A549 (cell line): ENCODE measurements at regions not wholly inside any gene's neighbourhood (a gene's known extent, or its start where the extent isn't known, plus 50 kb on each side); places are given as distances from the start of the nearest gene placed in this dataset.

Experiments
- ATAC-seq, 2 experiments: fragments of 200-7000 bp in 1 of 2; fragments of >200 bp in 1 of 2; cut with Nextera tagmentation in 1 of 2; cut with Tn5 transposase in 1 of 2; 3 replicates each; pipeline versions ENCODE4 v1.8.0 to v1.9.1; 2018 to 2020; ENCODE audit warnings: mild to moderate bottlenecking in 1 of 2, moderate library complexity in 1 of 2
- CTCF ChIA-PET: fragments of 300-600 bp; sonication (Branson Sonifier 250); formaldehyde crosslinking; extraction: SDS; loops from one replicate; lab custom pipeline; 2021; ENCODE audit warnings: antibody characterized with exemption, inconsistent platforms; lab: Yijun Ruan, JAX
- POLR2A ChIA-PET: fragments of 350-600 bp; formaldehyde crosslinking; extraction: SDS; loops from one replicate; lab custom pipeline; 2021; ENCODE audit warnings: antibody characterized with exemption, inconsistent platforms; lab: Yijun Ruan, JAX
- DNase-seq, 2 experiments: peaks; one replicate each; pipeline versions ENCODE4 v3.0.0 to v3.0.0-alpha.2; 2011 to 2016; ENCODE audit warnings: low read depth in 1 of 2, low spot score in 1 of 2
- FAIRE-seq: peaks from 2 replicates; lab custom pipeline; 2011; peaks lifted over from hg19 to GRCh38; lab: Jason Lieb, UNC
- H3K27ac ChIP-seq, 2 experiments: fragments of >200 bp; sonication (Bioruptor Twin); formaldehyde crosslinking; 3 replicates each; pipeline ENCODE4 v1.5.1; 2016 to 2017
- H3K4me1 ChIP-seq: fragments of >200 bp; sonication (Bioruptor Twin); formaldehyde crosslinking; 3 replicates; pipeline ENCODE4 v1.6.1; 2016
- H3K4me2 ChIP-seq: fragments of >200 bp; sonication (Bioruptor Twin); formaldehyde crosslinking; 3 replicates; pipeline ENCODE4 v1.6.1; 2016
- H3K4me3 ChIP-seq: fragments of >200 bp; sonication (Bioruptor Twin); formaldehyde crosslinking; 3 replicates; pipeline ENCODE4 v1.5.1; 2016
- H3K9me3 ChIP-seq: fragments of >200 bp; sonication (Bioruptor Twin); formaldehyde crosslinking; 3 replicates; pipeline ENCODE4 v1.6.1; 2016
- CBX8 ChIP-seq: fragments of 200-600 bp; sonication (generic); IDR thresholded peaks from 2 replicates; pipeline ENCODE4 v1.6.1; 2016
- CHD2 ChIP-seq: fragments of 150-350 bp; IDR thresholded peaks from 2 replicates; pipeline ENCODE4 v1.6.1; 2014; ENCODE audit warnings: low read length; ENCODE audit not compliant: partially characterized antibody
- CHD4 ChIP-seq: fragments of 200-600 bp; sonication (generic); IDR thresholded peaks from 2 replicates; pipeline ENCODE4 v1.6.1; 2016; ENCODE audit warnings: antibody characterized with exemption, mild to moderate bottlenecking, borderline replicate concordance
- EHF ChIP-seq: fragments of 250-450 bp; sonication (Bioruptor Pico); IDR thresholded peaks from 2 replicates; pipeline ENCODE4 v1.5.0; 2020; ENCODE audit warnings: mild to moderate bottlenecking
- ESRRA ChIP-seq: fragments of 150-350 bp; IDR thresholded peaks from 2 replicates; pipeline ENCODE4 v1.6.1; 2014; ENCODE audit warnings: mild to moderate bottlenecking, low read length, borderline replicate concordance
- FOSB ChIP-seq: fragments of 250-450 bp; sonication (Bioruptor Pico); IDR thresholded peaks from 2 replicates; pipeline ENCODE4 v1.5.0; 2020; ENCODE audit warnings: mild to moderate bottlenecking, moderate library complexity
- FOXS1 ChIP-seq: fragments of 250-450 bp; sonication (Bioruptor Pico); IDR thresholded peaks from 2 replicates; pipeline ENCODE4 v1.5.0; 2020; ENCODE audit warnings: mild to moderate bottlenecking, moderate library complexity
- HDAC2 ChIP-seq: fragments of 200-600 bp; sonication (generic); IDR thresholded peaks from 2 replicates; pipeline ENCODE4 v1.6.1; 2016
- HEYL ChIP-seq: fragments of 250-450 bp; sonication (Bioruptor Pico); IDR thresholded peaks from 2 replicates; pipeline ENCODE4 v1.8.0; 2021; ENCODE audit warnings: mild to moderate bottlenecking, moderate library complexity
- HOXB5 ChIP-seq: fragments of 250-450 bp; sonication (Bioruptor Pico); IDR thresholded peaks from 2 replicates; pipeline ENCODE4 v1.5.0; 2020; ENCODE audit warnings: mild to moderate bottlenecking, moderate library complexity
- JUN ChIP-seq, 2 experiments: fragments of >200 bp; sonication (Bioruptor Twin); formaldehyde crosslinking; IDR thresholded peaks; 2 replicates in 1 of 2; 3 replicates in 1 of 2; pipeline ENCODE4 v1.6.1; 2016 to 2017
- MYC ChIP-seq: IDR thresholded peaks from 2 replicates; pipeline ENCODE4 v1.6.1; 2012; ENCODE audit warnings: mild to moderate bottlenecking, inconsistent platforms, low read length, improper control_type of control experiment, borderline replicate concordance
- NFE2L2 ChIP-seq: fragments of 150-350 bp; conservative IDR thresholded peaks from 2 replicates; pipeline ENCODE4 v1.6.1; 2014; ENCODE audit warnings: low read length
- PHF8 ChIP-seq: fragments of 200-600 bp; sonication (generic); IDR thresholded peaks from 2 replicates; pipeline ENCODE4 v1.6.1; 2016; ENCODE audit warnings: low read depth, mild to moderate bottlenecking, antibody characterized with exemption, moderate library complexity, borderline replicate concordance
- RARB ChIP-seq: fragments of 250-450 bp; sonication (Bioruptor Pico); IDR thresholded peaks from 2 replicates; pipeline ENCODE4 v1.8.0; 2021; ENCODE audit warnings: mild to moderate bottlenecking, moderate library complexity
- RFX5 ChIP-seq: fragments of 450-650 bp; IDR thresholded peaks from 2 replicates; pipeline ENCODE4 v1.7.1; 2014; ENCODE audit warnings: antibody characterized with exemption, mild to moderate bottlenecking, moderate library complexity
- RNF2 ChIP-seq: fragments of 200-600 bp; sonication (generic); IDR thresholded peaks from 2 replicates; pipeline ENCODE4 v1.6.1; 2016; ENCODE audit warnings: low read depth, mild to moderate bottlenecking, antibody characterized with exemption, moderate library complexity, borderline replicate concordance
- SMC3 ChIP-seq: fragments of >200 bp; sonication (Bioruptor Twin); formaldehyde crosslinking; IDR thresholded peaks from 3 replicates; pipeline ENCODE4 v1.6.1; 2018; ENCODE audit warnings: inconsistent platforms
- ZC3H11A ChIP-seq: fragments of 450-650 bp; IDR thresholded peaks from 2 replicates; pipeline ENCODE4 v1.6.1; 2014; ENCODE audit warnings: antibody characterized with exemption, mild to moderate bottlenecking
- ZNF302 ChIP-seq: fragments of 250-450 bp; sonication (Bioruptor Pico); IDR thresholded peaks from 2 replicates; pipeline ENCODE4 v1.9.0; 2021; ENCODE audit warnings: inconsistent platforms, mild to moderate bottlenecking, moderate library complexity
- ZSCAN20 ChIP-seq: fragments of 250-450 bp; sonication (Bioruptor Pico); IDR thresholded peaks from 2 replicates; pipeline ENCODE4 v1.8.0; 2022; ENCODE audit warnings: mild to moderate bottlenecking, moderate library complexity
- WGBS: methylation state at CpG from one replicate; pipeline ENCODE4 v1.1.6; 2017; ENCODE audit errors: missing lambda C conversion rate; 5-methylcytosine and 5-hydroxymethylcytosine counted together
- TF ChIP-seq, protein P1 (sequence below): IDR thresholded peaks from 2 replicates; pipeline ENCODE4 v1.6.1; 2012
- TF ChIP-seq, protein P2 (sequence below): fragments of >200 bp; sonication (Bioruptor Twin); formaldehyde crosslinking; IDR thresholded peaks from 3 replicates; pipeline ENCODE4 v1.6.1; 2016
- TF ChIP-seq, protein P3 (sequence below): fragments of >200 bp; sonication (Bioruptor Twin); formaldehyde crosslinking; IDR thresholded peaks from 3 replicates; pipeline ENCODE4 v1.5.1; 2016
- TF ChIP-seq, protein P4 (sequence below): fragments of 250-450 bp; sonication (Bioruptor Pico); IDR thresholded peaks from 2 replicates; pipeline ENCODE4 v1.5.0; 2021; ENCODE audit warnings: mild to moderate bottlenecking, moderate library complexity, borderline replicate concordance

DNA sequence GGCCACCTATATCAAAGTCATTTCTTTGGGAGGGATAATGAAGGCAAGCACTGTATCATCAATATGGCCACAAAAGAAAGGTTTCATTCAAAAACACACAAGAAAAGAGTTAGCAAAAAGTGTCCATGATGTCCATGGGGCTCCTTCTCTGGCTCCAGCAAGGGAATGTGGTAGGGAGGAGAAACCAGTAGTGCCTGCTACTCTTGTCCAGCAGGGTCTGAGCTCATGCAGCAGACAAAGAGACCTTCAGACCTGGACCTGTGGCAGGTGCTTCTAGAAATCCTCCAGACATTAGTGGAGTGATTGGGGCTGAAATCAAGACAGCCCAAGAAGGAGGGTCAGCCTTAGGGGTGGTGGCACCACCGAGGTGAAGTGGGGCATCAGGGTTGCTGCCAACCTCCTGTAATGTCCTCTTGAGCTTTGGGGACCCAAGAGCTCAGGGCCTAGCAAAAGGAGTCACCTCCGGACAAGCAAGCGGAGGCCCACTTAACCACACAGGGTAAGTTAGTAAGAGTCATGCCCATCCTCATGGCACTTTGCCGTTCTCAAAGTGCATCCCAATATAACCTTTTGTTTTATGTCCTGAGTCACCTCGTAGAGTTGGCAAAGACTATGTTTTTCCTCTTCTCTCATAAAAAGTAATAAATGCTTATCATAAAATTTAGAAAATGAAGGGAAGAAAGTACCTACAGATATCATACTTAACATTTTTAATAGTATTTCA, 112.6 kb upstream of the YPEL5 start:
- no peak for FAIRE-seq
- Histone ChIP-seq H3K4me3 (no peak overlapping the region), H3K9me3 (no peaks in the 10 kb centered on the region), H3K27ac (no peak overlapping the region), H3K4me2 (no peak overlapping the region), H3K4me1 (no peaks in the 10 kb centered on the region)
- no peak for DNase-seq
- 40% methylated on average over 5 of the region's 5 CpGs for WGBS
- no peak for TF ChIP-seq HOXB5 (CRISPR knock-in tag)
- no peak for TF ChIP-seq ZSCAN20 (CRISPR knock-in tag)
- no peak for TF ChIP-seq HEYL (CRISPR knock-in tag)
- no peak for TF ChIP-seq CHD4
- no peak for TF ChIP-seq FOSB (CRISPR knock-in tag)
- no peak for TF ChIP-seq SMC3
- no peak for TF ChIP-seq ZNF302 (CRISPR knock-in tag)
- TF ChIP-seq, protein P1, sequence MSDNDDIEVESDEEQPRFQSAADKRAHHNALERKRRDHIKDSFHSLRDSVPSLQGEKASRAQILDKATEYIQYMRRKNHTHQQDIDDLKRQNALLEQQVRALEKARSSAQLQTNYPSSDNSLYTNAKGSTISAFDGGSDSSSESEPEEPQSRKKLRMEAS = no peak
- TF ChIP-seq EHF (CRISPR knock-in tag) = no peak
- TF ChIP-seq, protein P2, sequence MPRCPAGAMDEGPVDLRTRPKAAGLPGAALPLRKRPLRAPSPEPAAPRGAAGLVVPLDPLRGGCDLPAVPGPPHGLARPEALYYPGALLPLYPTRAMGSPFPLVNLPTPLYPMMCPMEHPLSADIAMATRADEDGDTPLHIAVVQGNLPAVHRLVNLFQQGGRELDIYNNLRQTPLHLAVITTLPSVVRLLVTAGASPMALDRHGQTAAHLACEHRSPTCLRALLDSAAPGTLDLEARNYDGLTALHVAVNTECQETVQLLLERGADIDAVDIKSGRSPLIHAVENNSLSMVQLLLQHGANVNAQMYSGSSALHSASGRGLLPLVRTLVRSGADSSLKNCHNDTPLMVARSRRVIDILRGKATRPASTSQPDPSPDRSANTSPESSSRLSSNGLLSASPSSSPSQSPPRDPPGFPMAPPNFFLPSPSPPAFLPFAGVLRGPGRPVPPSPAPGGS = no peak
- TF ChIP-seq JUN (IDR thresholded peaks at IDR 0.05) = no peak
- TF ChIP-seq ESRRA = no peak
- no peak for TF ChIP-seq CHD2
- ATAC-seq = no peak
- ChIA-PET CTCF (interaction anchor here (1.9 kb wide), 1 partner anchor 9 kb away, joined by 11 read pairs; no protein-coding TSS in a partner anchor), POLR2A (no interaction called here)

DNA sequence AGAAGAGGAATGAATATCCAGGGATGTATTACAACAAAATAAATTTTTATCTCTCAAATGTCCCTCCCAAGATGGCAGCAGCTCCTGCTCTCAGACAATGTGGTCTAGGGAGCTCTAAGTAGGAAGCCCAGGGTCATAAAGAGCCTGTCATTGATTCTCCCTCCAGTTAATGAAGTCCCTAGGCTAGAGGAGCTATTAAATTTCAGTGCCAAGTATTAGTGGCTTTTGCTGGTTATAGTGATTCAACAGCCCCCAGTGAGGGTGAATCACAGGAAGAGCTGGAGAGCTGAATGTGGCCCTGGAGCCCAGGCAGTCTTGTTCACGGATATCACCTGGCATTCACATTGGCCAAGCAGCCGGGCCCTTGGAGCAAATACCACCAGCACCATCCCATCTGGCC, 109.8 kb upstream of the YPEL5 start:
- Histone ChIP-seq H3K27ac (no peak overlapping the region), H3K4me3 (no peak overlapping the region), H3K9me3 (no peaks in the 10 kb centered on the region), H3K4me1 (no peaks in the 10 kb centered on the region), H3K4me2 (no peak overlapping the region)
- POLR2A ChIA-PET = no interaction called here
- 17% methylated on average over 2 of the region's 2 CpGs for WGBS
- no peak for DNase-seq
- 0 out of 6 replicates have a peak, but pooled peaks of 1 of the 2 experiments have one; percentile 20 for ATAC-seq
- TF ChIP-seq HOXB5 (CRISPR knock-in tag) (no peak), CBX8 (no peak), HDAC2 (no peak), RFX5 (no peak), PHF8 (no peak), ZNF302 (CRISPR knock-in tag) (no peak), RARB (CRISPR knock-in tag) (no peak), MYC (no peak), NFE2L2 (no peak), RNF2 (no peak), FOXS1 (CRISPR knock-in tag) (no peak), ZC3H11A (no peak)
- TF ChIP-seq, protein P3, sequence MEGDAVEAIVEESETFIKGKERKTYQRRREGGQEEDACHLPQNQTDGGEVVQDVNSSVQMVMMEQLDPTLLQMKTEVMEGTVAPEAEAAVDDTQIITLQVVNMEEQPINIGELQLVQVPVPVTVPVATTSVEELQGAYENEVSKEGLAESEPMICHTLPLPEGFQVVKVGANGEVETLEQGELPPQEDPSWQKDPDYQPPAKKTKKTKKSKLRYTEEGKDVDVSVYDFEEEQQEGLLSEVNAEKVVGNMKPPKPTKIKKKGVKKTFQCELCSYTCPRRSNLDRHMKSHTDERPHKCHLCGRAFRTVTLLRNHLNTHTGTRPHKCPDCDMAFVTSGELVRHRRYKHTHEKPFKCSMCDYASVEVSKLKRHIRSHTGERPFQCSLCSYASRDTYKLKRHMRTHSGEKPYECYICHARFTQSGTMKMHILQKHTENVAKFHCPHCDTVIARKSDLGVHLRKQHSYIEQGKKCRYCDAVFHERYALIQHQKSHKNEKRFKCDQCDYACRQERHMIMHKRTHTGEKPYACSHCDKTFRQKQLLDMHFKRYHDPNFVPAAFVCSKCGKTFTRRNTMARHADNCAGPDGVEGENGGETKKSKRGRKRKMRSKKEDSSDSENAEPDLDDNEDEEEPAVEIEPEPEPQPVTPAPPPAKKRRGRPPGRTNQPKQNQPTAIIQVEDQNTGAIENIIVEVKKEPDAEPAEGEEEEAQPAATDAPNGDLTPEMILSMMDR = no peak
- TF ChIP-seq, protein P4, sequence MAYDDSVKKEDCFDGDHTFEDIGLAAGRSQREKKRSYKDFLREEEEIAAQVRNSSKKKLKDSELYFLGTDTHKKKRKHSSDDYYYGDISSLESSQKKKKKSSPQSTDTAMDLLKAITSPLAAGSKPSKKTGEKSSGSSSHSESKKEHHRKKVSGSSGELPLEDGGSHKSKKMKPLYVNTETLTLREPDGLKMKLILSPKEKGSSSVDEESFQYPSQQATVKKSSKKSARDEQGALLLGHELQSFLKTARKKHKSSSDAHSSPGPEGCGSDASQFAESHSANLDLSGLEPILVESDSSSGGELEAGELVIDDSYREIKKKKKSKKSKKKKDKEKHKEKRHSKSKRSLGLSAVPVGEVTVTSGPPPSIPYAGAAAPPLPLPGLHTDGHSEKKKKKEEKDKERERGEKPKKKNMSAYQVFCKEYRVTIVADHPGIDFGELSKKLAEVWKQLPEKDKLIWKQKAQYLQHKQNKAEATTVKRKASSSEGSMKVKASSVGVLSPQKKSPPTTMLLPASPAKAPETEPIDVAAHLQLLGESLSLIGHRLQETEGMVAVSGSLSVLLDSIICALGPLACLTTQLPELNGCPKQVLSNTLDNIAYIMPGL (CRISPR knock-in tag) = no peak
- CTCF ChIA-PET = interaction anchor here (0.7 to 3.7 kb wide), 3 partner anchors 8 to 12 kb away, joined by 3 to 21 read pairs (median 13); no protein-coding TSS in a partner anchor
- FAIRE-seq = no peak
